OCI-LY1 (cell line): ENCODE measurements at regions not wholly inside any gene's neighbourhood (a gene's known extent, or its start where the extent isn't known, plus 50 kb on each side); places are given as distances from the start of the nearest gene placed in this dataset.

Experiments used
- CTCF ChIP-seq: fragments of 200-600 bp; sonication (generic), shearing (Covaris generic); IDR thresholded peaks from 2 replicates; pipeline ENCODE4 v1.5.1; 2017; ENCODE audit warnings: mild to moderate bottlenecking, antibody characterized with exemption, low read length, moderate library complexity, mixed read lengths
- EZH2 ChIP-seq: fragments of 200-600 bp; sonication (generic), shearing (Covaris generic); IDR thresholded peaks from 2 replicates; pipeline ENCODE4 v1.8.0; 2017; ENCODE audit warnings: borderline replicate concordance, mixed run types, mild to moderate bottlenecking, antibody characterized with exemption, low read length, moderate library complexity, mixed read lengths

DNA sequence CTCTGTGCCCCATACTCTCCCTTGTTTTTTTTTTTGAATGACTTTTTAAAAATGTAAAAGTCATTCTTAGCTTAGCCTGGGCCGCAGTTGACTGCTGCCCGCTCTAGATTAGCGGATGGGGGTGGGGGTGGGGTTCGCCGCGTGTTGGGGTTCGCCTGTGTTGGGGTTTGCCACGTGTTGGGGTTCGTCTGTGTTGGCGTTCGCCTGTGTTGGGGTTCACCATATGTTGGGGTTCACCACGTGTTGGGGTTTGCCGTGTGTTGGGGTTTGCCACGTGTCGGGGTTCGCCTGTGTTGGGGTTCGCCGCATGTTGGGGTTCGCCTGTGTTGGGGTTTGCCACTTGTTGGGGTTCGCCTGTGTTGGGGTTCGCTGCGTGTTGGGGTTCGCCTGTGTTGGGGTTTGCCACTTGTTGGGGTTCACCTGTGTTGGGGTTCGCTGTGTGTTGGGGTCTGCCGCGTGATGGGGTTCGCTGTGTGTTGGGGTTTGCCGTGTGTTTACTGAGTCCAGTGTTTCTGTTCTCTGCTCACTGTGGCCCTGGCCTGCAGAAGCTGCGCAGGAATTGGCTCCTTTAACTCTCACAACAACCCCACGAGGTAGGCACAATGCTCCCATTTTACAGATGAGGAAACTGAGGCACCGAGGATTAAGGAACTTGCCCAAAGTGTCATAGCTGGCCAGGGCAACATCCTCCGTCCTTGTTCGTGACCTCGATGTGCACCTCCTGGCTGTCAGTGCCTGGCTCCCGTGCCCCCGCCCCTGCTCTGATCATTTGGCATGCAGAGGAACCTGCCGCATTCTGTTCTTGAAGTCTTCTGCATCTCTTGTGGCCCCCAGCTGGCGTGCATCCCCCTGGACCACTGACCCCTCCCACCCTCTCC, 96.6 kb upstream of the CIBAR2 start:
- TF ChIP-seq EZH2: no peak
- TF ChIP-seq CTCF: no peak
